ENCODE measurements at regions not wholly inside any gene's neighbourhood (a gene's known extent, or its start where the extent isn't known, plus 50 kb on each side); places are given as distances from the start of the nearest gene placed in this dataset.

DNA sequence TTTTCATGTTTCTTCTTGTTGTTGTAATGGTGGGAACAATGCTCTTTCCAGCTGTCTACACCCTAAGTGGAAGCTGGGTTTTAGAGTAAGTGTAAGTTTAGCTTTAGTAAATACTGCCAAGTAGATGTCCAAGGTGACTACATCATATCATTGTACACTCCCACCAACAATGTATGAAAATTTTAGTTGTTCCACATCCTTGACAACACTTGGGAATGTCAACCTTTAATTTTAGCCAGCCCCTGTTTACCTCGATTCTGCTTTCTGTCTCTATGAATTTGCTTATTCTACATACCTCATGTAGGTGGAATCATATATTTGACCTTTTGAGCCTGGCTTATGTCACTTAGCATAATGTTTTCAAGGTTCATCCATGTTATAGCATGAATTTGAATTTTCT, 93.0 kb downstream of the MTPAP start:
- H3K4me3 Mint-ChIP-seq, result no peak overlapping the region
- peaks cover 7% of the 10 kb centered on the region for H3K27me3 Mint-ChIP-seq
- no peak for ATAC-seq (ENCODE audit: low read depth)

DNA sequence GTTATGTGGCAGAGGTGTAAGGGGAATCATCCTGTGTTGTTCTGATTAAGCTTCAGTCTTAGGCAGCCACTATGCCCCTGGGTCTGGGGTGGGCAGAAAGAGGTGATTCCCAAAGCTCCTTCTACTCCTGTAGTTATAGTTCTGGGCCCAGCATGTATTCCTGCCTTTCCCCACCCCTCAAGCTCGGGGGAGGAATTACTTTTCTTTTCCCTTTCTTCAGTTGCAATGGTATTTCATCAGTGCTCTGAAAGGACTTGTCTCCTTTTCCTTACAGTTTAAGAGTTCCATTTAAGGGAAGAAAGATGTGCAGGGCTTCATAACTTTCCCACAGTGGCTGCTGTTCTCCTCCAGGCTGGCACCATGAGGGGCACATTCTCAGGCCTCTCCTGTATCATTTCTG, 94.2 kb downstream of the MTPAP start:
- Mint-ChIP-seq H3K36me3 (peaks cover 13% of the 10 kb centered on the region), H3K27ac (no peak overlapping the region), H3K9me3 (peaks cover 12% of the 10 kb centered on the region), H3K4me3 (no peak overlapping the region), H3K27me3 (peaks cover 5% of the 10 kb centered on the region), H3K4me1 (no peaks in the 10 kb centered on the region)
- no peak for DNase-seq (ENCODE audit: low spot score in 2 of 2)
- ATAC-seq (ENCODE audit: low read depth), result no peak

More for the DNA sequence above, 93.0 kb downstream of the MTPAP start:
- no peaks in the 10 kb centered on the region for H3K4me1 Mint-ChIP-seq
- no peak for DNase-seq (ENCODE audit: low spot score in 2 of 2)
- H3K36me3 Mint-ChIP-seq, result peaks cover 13% of the 10 kb centered on the region
- H3K27ac Mint-ChIP-seq, result no peak overlapping the region
- H3K9me3 Mint-ChIP-seq, result peaks cover 12% of the 10 kb centered on the region

DNA sequence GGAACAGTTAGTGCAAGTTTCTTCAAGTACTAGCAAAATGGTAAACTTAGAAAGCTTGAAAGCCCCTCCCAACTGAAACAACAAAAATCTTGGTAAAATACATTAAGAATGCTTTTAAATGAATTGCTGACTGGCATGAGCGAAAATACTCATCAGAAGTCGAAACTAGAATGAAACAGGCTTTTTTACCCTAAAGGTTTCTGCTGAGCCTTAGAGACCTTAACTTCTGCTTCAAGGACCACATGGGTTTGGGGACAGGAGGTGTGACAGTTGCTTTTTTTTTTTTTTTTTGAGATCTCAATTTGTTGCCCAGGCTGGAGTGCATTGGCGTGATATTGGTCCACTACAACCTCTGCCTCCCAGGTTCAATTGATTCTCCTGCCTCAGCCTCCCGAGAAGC, 100.3 kb downstream of the MTPAP start:
- Mint-ChIP-seq H3K4me3 (no peak overlapping the region), H3K27me3 (no peaks in the 10 kb centered on the region), H3K27ac (no peak overlapping the region), H3K4me1 (peaks cover 3% of the 10 kb centered on the region), H3K9me3 (peaks cover 18% of the 10 kb centered on the region), H3K36me3 (peaks cover 6% of the 10 kb centered on the region)
- ATAC-seq (ENCODE audit: low read depth) (no peak), DNase-seq (ENCODE audit: low spot score in 2 of 2) (no peak)

DNA sequence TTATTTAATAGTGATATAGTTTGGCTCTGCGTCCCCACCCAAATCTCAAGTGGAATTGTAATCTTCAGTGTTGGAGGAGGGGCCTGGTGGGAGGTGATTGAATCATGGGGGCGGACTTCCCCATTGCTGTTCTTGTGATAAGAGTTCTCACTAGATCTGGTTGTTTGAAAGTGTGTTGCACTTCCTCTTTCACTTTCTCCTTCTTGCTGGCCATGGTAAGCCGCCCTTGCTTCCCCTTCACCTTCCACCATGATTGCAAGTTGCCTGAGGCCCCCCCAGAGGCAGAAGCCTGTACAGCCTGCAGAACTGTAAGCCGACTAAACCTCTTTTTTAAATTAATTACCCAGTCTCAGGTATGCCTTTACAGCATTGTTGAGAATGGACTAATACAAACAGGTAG, 101.4 kb downstream of the MTPAP start:
- H3K27ac Mint-ChIP-seq, result no peak overlapping the region
- no peaks in the 10 kb centered on the region for H3K27me3 Mint-ChIP-seq
- ATAC-seq (ENCODE audit: low read depth) (peak; percentile 71), DNase-seq (ENCODE audit: low spot score in 2 of 2) (peak in 1 of 2 donors; percentile 2)
- H3K9me3 Mint-ChIP-seq, result peaks cover 14% of the 10 kb centered on the region
- peaks cover 3% of the 10 kb centered on the region for H3K4me1 Mint-ChIP-seq
- H3K4me3 Mint-ChIP-seq, result no peak overlapping the region
- peaks cover 6% of the 10 kb centered on the region for H3K36me3 Mint-ChIP-seq

DNA sequence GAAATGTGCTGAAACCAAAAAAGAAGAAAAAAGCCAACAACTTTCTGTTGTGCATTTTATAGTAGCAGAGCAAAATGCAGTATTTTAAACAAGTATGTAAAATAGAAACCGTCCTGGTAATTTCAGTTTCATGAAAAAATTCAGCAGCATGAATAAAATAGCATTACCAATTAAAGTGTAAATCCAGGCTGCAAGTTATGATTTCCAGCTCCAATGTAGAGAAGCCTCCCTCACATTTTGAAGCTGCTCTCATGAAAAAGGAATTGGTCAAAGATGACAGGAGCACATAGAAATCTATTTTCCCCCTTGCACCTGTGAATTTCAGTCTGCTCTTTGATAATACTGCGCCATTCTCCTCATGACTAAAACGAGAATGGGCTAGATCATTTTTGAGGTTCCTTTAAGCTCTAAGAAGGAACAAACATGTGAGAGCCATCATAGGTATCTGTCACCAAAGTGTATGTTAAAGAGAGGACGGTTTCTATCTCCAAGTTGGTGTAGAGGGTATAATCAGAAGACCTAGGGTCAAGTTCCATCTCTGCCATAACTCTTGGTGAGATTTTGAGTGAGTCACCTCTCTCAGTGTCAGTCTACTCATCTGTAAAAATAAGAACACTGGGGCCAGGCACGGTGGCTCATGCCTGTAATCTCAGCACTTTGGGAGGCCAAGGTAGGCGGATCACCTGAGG, 107.5 kb downstream of the MTPAP start:
- DNase-seq (ENCODE audit: low spot score in 2 of 2), result no peak
- no peak overlapping the region for H3K27ac Mint-ChIP-seq
- no peaks in the 10 kb centered on the region for H3K9me3 Mint-ChIP-seq
- no peak overlapping the region for H3K4me3 Mint-ChIP-seq
- no peak for ATAC-seq (ENCODE audit: low read depth)
- no peaks in the 10 kb centered on the region for H3K36me3 Mint-ChIP-seq
- H3K27me3 Mint-ChIP-seq, result peaks cover 2% of the 10 kb centered on the region
- no peaks in the 10 kb centered on the region for H3K4me1 Mint-ChIP-seq

DNA sequence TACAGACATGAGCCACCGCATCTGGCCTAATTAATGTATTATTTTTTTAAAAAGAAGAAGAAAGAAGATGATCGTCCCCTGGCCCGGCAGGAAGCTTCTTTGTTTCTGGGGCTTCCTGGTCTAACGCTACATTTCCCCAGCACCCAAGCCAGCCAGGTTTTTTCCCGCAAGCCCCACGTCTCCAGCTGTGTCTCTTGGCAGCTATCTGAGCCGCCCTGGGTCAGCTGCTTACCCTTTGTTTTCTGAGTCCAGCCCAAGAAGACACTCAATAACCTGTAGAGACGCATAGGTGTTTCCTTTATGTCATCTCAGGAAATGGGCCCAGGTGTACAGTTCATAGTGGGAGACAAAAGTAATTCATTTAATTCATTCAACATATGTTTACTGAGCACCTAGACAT, 110.2 kb downstream of the MTPAP start:
- DNase-seq (ENCODE audit: low spot score in 2 of 2) (no peak), ATAC-seq (ENCODE audit: low read depth) (no peak)
- H3K27me3 Mint-ChIP-seq, result peaks cover 4% of the 10 kb centered on the region
- no peaks in the 10 kb centered on the region for H3K4me1 Mint-ChIP-seq
- no peak overlapping the region for H3K27ac Mint-ChIP-seq
- H3K36me3 Mint-ChIP-seq, result no peaks in the 10 kb centered on the region
- H3K9me3 Mint-ChIP-seq, result peaks cover 4% of the 10 kb centered on the region
- H3K4me3 Mint-ChIP-seq, result no peak overlapping the region

DNA sequence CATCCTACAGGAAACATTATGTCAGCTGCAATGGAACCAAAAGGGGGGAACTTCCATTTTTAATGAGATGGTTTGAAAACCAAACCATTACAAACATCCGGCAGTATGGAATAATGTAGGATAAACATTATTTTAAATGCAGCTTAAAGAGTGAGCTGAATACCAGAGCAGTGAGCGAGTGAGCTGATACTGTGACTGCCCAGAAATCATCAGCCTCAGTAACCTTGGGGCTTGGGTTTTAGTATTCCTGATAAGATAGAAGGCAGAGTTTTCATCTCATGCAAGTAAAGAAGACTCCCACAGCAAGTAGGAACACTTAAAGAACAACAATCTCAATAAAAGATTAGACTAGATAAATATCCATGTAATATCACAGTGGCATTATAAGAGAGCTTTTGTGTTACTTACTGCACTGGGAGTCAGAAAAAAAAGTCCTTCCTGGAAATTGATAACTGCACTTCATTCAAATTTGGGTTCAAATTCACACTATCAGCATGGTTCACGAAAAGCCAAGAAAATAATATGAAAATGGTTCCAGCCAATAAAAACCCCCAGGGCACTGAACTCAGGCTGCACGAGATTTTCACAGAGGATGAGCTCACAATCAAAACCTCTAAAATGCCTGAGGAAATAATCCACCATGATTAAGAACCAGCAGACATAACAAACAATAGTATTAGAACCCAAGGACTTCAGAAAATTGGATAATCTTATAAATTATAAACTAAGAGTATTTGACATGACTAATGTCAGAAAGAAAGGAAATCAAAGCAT, 115.7 kb downstream of the MTPAP start:
- H3K27me3 Mint-ChIP-seq, result peaks cover 11% of the 10 kb centered on the region
- ATAC-seq (ENCODE audit: low read depth) (no peak), DNase-seq (ENCODE audit: low spot score in 2 of 2) (no peak)
- no peak overlapping the region for H3K27ac Mint-ChIP-seq
- H3K4me1 Mint-ChIP-seq, result no peaks in the 10 kb centered on the region
- no peaks in the 10 kb centered on the region for H3K36me3 Mint-ChIP-seq
- peaks cover 4% of the 10 kb centered on the region for H3K9me3 Mint-ChIP-seq
- no peak overlapping the region for H3K4me3 Mint-ChIP-seq

DNA sequence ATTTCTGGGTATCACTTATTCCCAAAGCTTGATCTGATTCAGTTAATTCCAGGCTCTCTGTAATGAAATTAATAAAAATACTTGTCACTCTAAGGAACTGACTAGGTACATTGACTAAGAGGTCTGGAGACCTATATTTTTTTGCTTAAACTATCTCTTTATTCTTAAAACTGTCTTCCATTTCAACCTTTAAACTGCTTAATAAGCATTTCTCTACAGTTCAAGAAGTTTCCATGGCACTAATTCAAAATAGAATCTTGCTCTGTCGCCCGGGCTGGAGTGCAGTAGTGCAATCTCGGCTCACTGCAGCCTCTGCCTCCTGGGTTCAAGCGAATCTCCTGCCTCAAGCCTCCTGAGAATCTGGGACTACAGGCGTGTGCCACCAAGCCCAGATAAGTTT, 117.4 kb downstream of the MTPAP start:
- no peak overlapping the region for H3K27ac Mint-ChIP-seq
- H3K4me3 Mint-ChIP-seq, result no peak overlapping the region
- ATAC-seq (ENCODE audit: low read depth), result no peak
- peaks cover 13% of the 10 kb centered on the region for H3K27me3 Mint-ChIP-seq
- no peak for DNase-seq (ENCODE audit: low spot score in 2 of 2)
- no peaks in the 10 kb centered on the region for H3K36me3 Mint-ChIP-seq
- H3K4me1 Mint-ChIP-seq, result no peaks in the 10 kb centered on the region
- peaks cover 4% of the 10 kb centered on the region for H3K9me3 Mint-ChIP-seq

DNA sequence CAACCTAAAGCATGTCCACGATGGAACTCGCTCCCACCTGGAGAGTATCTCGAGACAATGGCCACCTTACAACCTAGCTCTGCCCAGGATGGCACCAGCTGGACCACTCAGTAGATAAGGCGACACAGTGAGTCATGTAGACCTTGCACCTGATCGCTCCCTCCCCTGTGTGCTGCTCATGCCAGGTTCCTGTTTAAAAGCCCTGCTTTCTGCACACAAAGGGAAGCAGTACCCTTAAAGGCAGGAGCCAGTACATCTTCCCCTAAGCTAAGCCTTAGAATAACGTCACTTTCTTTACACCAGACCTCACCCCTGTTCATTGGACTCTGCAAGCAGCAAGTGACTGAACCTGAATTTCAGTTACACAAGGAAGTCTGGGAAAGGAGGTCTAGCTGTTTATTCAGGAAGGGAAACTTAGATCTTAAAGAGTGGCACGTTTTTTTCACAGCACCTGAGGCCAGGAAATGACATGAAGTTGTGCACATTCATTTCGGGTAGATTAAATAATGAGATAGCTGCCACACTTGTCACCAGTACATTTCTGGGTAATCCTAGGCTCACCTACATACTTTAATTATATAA, 117.9 kb downstream of the MTPAP start:
- H3K9me3 Mint-ChIP-seq, result peaks cover 4% of the 10 kb centered on the region
- no peak for ATAC-seq (ENCODE audit: low read depth)
- no peaks in the 10 kb centered on the region for H3K36me3 Mint-ChIP-seq
- DNase-seq (ENCODE audit: low spot score in 2 of 2), result no peak
- H3K27ac Mint-ChIP-seq, result no peak overlapping the region
- H3K4me3 Mint-ChIP-seq, result no peak overlapping the region
- H3K27me3 Mint-ChIP-seq, result peaks cover 13% of the 10 kb centered on the region
- no peaks in the 10 kb centered on the region for H3K4me1 Mint-ChIP-seq

DNA sequence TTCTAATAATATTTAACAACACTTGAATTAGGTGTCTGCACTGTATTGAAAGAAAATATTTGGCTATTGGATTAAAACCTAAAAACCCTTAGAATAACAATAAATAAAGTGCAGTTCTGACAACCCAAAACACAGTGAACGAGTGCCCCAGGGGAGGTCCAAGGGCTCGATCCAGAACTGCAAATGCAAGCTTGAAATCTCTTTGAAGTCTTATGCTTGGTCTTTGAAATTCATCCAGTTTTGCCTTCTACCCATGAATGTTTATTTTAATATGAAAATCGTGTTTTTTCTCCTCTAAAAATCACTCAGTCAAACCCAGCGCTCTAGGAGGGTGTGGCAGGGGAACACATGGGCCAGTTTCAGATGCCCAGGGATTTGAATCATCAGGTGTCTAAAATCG, 119.5 kb downstream of the MTPAP start:
- H3K4me3 Mint-ChIP-seq, result no peak overlapping the region
- no peak for DNase-seq (ENCODE audit: low spot score in 2 of 2)
- H3K36me3 Mint-ChIP-seq, result no peaks in the 10 kb centered on the region
- no peaks in the 10 kb centered on the region for H3K4me1 Mint-ChIP-seq
- ATAC-seq (ENCODE audit: low read depth), result no peak
- H3K9me3 Mint-ChIP-seq, result peaks cover 1% of the 10 kb centered on the region
- no peak overlapping the region for H3K27ac Mint-ChIP-seq
- peaks cover 11% of the 10 kb centered on the region for H3K27me3 Mint-ChIP-seq

DNA sequence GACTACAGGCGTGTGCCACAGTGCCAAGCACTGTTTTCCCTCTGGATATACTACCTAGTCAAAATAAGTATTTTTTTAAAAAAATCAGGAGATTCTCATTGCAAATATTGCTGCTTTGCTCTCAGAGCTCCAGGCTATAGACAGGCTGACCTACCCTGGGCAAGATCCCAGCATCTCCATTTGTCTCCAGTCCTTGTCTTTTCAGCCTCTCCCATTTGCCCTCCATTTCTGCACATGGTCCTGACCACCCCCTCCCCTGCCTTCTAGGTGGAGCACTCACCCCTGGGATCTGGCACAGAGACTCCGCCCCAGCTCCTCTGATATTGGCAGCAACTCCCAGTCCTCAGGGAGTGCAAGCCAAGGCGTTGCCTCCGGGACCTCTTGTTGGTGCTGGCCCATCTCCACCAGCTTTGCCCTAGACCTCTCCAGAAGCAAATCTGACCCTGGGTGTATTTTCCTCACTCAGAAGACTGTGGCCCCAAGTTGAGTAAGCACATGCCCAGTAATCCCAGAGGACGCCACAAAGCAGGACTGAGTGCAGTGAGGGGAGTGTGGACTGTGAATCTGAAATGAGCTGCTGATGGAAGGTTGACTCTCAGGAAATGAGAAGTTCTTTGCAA, 120.6 kb downstream of the MTPAP start:
- Mint-ChIP-seq H3K27ac (no peak overlapping the region), H3K36me3 (no peaks in the 10 kb centered on the region), H3K27me3 (peaks cover 13% of the 10 kb centered on the region), H3K4me3 (no peak overlapping the region), H3K4me1 (no peaks in the 10 kb centered on the region), H3K9me3 (no peaks in the 10 kb centered on the region)
- ATAC-seq (ENCODE audit: low read depth), result no peak
- DNase-seq (ENCODE audit: low spot score in 2 of 2), result no peak

DNA sequence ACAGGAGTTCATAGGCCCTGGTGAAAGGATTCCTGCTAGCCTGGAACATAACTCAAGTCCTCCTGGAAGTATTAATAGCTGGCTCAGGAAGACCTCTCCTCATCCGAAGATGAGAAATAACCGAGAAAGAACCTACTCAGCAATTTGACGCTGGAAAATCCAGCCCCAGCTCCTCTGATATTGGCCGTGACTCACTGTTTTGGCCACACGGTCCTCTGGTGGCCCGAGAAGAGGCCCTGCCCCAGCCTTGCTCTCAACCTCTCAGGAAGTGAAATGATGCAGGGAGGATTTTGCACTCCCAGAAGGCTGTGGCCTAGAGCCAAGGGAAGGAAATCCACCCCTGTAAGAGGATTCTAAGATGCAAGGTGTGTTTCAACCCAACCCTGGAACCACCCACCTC, 121.6 kb downstream of the MTPAP start:
- no peak overlapping the region for H3K27ac Mint-ChIP-seq
- H3K4me3 Mint-ChIP-seq, result no peak overlapping the region
- H3K4me1 Mint-ChIP-seq, result no peaks in the 10 kb centered on the region
- no peaks in the 10 kb centered on the region for H3K36me3 Mint-ChIP-seq
- DNase-seq (ENCODE audit: low spot score in 2 of 2) (no peak), ATAC-seq (ENCODE audit: low read depth) (no peak)
- H3K27me3 Mint-ChIP-seq, result peaks cover 16% of the 10 kb centered on the region
- H3K9me3 Mint-ChIP-seq, result no peaks in the 10 kb centered on the region

DNA sequence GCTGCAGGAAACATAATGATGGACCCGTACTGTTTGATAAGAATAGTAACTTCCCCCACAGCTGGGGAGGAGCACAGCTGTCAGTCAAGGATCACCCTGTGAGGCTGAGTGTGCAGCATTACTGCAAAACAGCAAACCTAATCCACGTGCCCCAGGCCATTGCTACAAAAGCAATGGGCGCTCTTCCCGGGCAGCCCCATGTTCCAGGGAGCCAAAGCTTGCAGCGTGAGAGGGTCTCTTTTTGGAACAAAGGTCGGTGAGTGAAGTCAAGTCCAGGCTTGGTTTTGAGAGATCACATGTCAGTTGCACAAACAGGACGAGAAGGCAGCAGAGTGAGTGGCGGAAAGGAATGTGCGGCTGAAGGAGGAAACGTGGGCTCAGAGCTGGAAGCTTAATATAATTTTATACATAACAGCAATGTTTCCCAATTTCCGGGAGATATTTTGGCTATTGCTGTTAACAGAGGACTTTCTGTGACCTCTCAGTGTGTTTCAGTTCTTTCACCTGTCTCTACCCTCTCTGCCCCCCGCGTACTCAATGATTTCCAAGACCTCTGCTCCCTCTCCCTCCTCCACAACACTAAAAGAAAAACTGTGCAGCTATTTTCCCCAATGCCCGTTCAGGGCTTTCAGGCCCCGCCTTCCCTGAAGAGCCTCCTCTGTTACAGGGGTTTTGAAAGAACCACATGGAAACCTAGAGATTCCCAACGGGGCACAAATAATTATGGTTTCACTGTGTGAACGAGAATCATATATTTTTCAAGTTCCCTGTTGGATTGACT, 128.9 kb downstream of the MTPAP start:
- H3K27me3 Mint-ChIP-seq, result peaks cover 15% of the 10 kb centered on the region

DNA sequence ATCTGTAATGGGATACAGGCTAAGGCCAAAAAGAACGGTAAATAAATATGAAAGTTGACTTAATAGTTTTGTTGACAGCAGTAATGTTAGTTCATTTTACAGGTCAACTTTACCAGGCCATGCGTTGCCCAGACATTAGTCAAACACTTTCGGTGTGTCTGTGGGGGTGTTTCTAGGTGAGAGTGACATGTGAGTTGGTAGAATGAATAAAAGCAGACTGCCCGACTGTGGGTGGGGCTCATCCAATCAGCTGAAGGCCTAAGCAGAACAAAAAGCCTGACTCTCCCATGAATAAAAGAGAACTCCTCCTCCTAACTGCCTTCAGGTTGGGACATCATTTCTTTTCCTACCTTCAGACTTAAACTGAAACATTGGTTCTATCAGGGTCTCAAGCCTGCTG, 132.3 kb downstream of the MTPAP start:
- ATAC-seq (ENCODE audit: low read depth) (no peak), DNase-seq (ENCODE audit: low spot score in 2 of 2) (no peak)
- Mint-ChIP-seq H3K36me3 (no peaks in the 10 kb centered on the region), H3K9me3 (no peaks in the 10 kb centered on the region), H3K27me3 (peaks cover 14% of the 10 kb centered on the region), H3K4me3 (no peak overlapping the region), H3K27ac (no peak overlapping the region), H3K4me1 (peaks cover 9% of the 10 kb centered on the region)

More for the DNA sequence above, 128.9 kb downstream of the MTPAP start:
- ATAC-seq (ENCODE audit: low read depth) (peak; percentile 34), DNase-seq (ENCODE audit: low spot score in 2 of 2) (no peak)
- H3K4me3 Mint-ChIP-seq, result peak overlapping the region; percentile 43
- H3K27ac Mint-ChIP-seq, result no peak overlapping the region
- no peaks in the 10 kb centered on the region for H3K9me3 Mint-ChIP-seq
- no peaks in the 10 kb centered on the region for H3K36me3 Mint-ChIP-seq
- H3K4me1 Mint-ChIP-seq, result peaks cover 9% of the 10 kb centered on the region

Measured in memory B cell (primary cell).